Kidney glomerular epithelial cell (primary cell): ENCODE measurements at regions not wholly inside any gene's neighbourhood (a gene's known extent, or its start where the extent isn't known, plus 50 kb on each side); places are given as distances from the start of the nearest gene placed in this dataset.

Experiments used
- DNase-seq: peaks from one replicate; lab custom pipeline; 2025; lab: John Stamatoyannopoulos, UW

- no peak for DNase-seq
Observed at GRCh38 chr22:48256776-48257684, 1494.6 kb downstream of the TBC1D22A start.

- no peak for DNase-seq
Observed at GRCh38 chr22:48256041-48256739, 1493.7 kb downstream of the TBC1D22A start.

- DNase-seq = no peak
Observed at GRCh38 chr22:48254311-48254873, 1491.9 kb downstream of the TBC1D22A start.

GRCh38 chr22:48253573-48253972 lies 1491.1 kb downstream of the TBC1D22A start:
- DNase-seq = no peak

GRCh38 chr22:48253136-48253535 lies 1490.7 kb downstream of the TBC1D22A start:
- no peak for DNase-seq

- no peak for DNase-seq
Observed at GRCh38 chr22:48251629-48252028, 1489.2 kb downstream of the TBC1D22A start.

- no peak for DNase-seq
Observed at GRCh38 chr22:48250937-48251530, 1488.6 kb downstream of the TBC1D22A start.

GRCh38 chr22:48250286-48250895 lies 1487.9 kb downstream of the TBC1D22A start:
- DNase-seq = no peak

GRCh38 chr22:48249713-48250268 lies 1487.3 kb downstream of the TBC1D22A start:
- no peak for DNase-seq

GRCh38 chr22:48248901-48249455 lies 1486.5 kb downstream of the TBC1D22A start:
- DNase-seq = no peak

GRCh38 chr22:48247829-48248228 lies 1485.4 kb downstream of the TBC1D22A start:
- no peak for DNase-seq

- no peak for DNase-seq
Observed at GRCh38 chr22:48245196-48245485, 1482.7 kb downstream of the TBC1D22A start.

GRCh38 chr22:48244388-48245195 lies 1482.1 kb downstream of the TBC1D22A start:
- no peak for DNase-seq

GRCh38 chr22:48242461-48242864 lies 1480.0 kb downstream of the TBC1D22A start:
- DNase-seq = no peak

- no peak for DNase-seq
Observed at GRCh38 chr22:48241658-48242057, 1479.2 kb downstream of the TBC1D22A start.

GRCh38 chr22:48240935-48241230 lies 1478.4 kb downstream of the TBC1D22A start:
- DNase-seq = no peak

- no peak for DNase-seq
Observed at GRCh38 chr22:48240148-48240934, 1477.9 kb downstream of the TBC1D22A start.

GRCh38 chr22:48239461-48240147 lies 1477.2 kb downstream of the TBC1D22A start:
- no peak for DNase-seq

GRCh38 chr22:48238966-48239365 lies 1476.5 kb downstream of the TBC1D22A start:
- DNase-seq = no peak
